CD4-positive, alpha-beta memory T cell (primary cell): ENCODE measurements at regions not wholly inside any gene's neighbourhood (a gene's known extent, or its start where the extent isn't known, plus 50 kb on each side); places are given as distances from the start of the nearest gene placed in this dataset.
"Not testable (repeated sequence)": the region's sequence is repeated elsewhere in the genome, so short reads cannot be mapped to it uniquely, and the experiment has no call there.

ENCODE experiments used
- CTCF ChIA-PET: fragments of 350-600 bp; sonication (Branson Sonifier 250); formaldehyde crosslinking; loops from one replicate; lab custom pipeline; 2021; ENCODE audit warnings: inconsistent platforms; ENCODE audit not compliant: partially characterized antibody; lab: Charles Lee
- POLR2A ChIA-PET: fragments of 350-600 bp; sonication (Branson Sonifier 250); formaldehyde crosslinking; loops from one replicate; lab custom pipeline; 2021; ENCODE audit not compliant: partially characterized antibody; lab: Charles Lee
- DNase-seq, 5 donors: peaks; one replicate each; pipeline versions ENCODE4 v3.0.0 to v3.0.0-alpha.2; 2020 to 2022; ENCODE audit warnings: mixed read lengths in 1 of 5
- H3K27ac ChIP-seq: one replicate; pipeline ENCODE4 v1.7.0; 2013; ENCODE audit warnings: low read depth, low read length
- H3K27me3 ChIP-seq: 2 replicates; pipeline ENCODE4 v1.7.0; 2013; ENCODE audit warnings: mild to moderate bottlenecking, low read length, moderate library complexity; ENCODE audit not compliant: insufficient read depth
- H3K36me3 ChIP-seq: 2 replicates; pipeline ENCODE4 v1.7.0; 2013; ENCODE audit warnings: mild to moderate bottlenecking, low read length, moderate library complexity; ENCODE audit not compliant: insufficient read depth
- H3K4me1 ChIP-seq: 2 replicates; pipeline ENCODE4 v1.7.0; 2013; ENCODE audit warnings: mild to moderate bottlenecking, low read length, moderate library complexity; ENCODE audit not compliant: insufficient read depth
- H3K4me3 ChIP-seq, 2 donors: one replicate each; pipeline ENCODE4 v1.7.0; 2013; ENCODE audit warnings: low read length in 2 of 2, mild to moderate bottlenecking in 1 of 2
- H3K9me3 ChIP-seq, 2 donors: one replicate each; pipeline ENCODE4 v1.7.0; 2013; ENCODE audit warnings: low read length in 2 of 2, control low read depth in 1 of 2; ENCODE audit not compliant: control insufficient read depth in 1 of 2
- H3K27ac Mint-ChIP-seq, 7 donors: one replicate each; pipeline ENCODE4 v1.8.0; 2020 to 2021; ENCODE audit warnings: mixed read lengths in 7 of 7, mild to moderate bottlenecking in 6 of 7, inconsistent platforms in 3 of 7, moderate library complexity in 3 of 7
- H3K27me3 Mint-ChIP-seq, 2 donors: one replicate each; pipeline ENCODE4 v1.8.0; 2020 to 2021; ENCODE audit warnings: mixed read lengths in 2 of 2
- H3K36me3 Mint-ChIP-seq, 2 donors: one replicate each; pipeline ENCODE4 v1.8.0; 2020 to 2021; ENCODE audit warnings: mixed read lengths in 2 of 2, inconsistent platforms in 1 of 2, mild to moderate bottlenecking in 1 of 2
- H3K4me1 Mint-ChIP-seq, 4 donors: one replicate each; pipeline ENCODE4 v1.8.0; 2020 to 2021; ENCODE audit warnings: mixed read lengths in 4 of 4, mild to moderate bottlenecking in 1 of 4
- H3K4me3 Mint-ChIP-seq, 8 donors: one replicate each; pipeline ENCODE4 v1.8.0; 2020 to 2021; ENCODE audit warnings: mixed read lengths in 8 of 8, mild to moderate bottlenecking in 7 of 8, moderate library complexity in 6 of 8, inconsistent platforms in 3 of 8
- H3K9me3 Mint-ChIP-seq, 8 donors: one replicate each; pipeline ENCODE4 v1.8.0; 2020 to 2021; ENCODE audit warnings: mixed read lengths in 8 of 8, mild to moderate bottlenecking in 5 of 8, inconsistent platforms in 3 of 8, moderate library complexity in 1 of 8
- intact Hi-C: fragments of 100-400 bp; cut with micrococcal nuclease; formaldehyde crosslinking; loops from one replicate; pipeline ENCODE4 v1.15.1; 2023

DNA sequence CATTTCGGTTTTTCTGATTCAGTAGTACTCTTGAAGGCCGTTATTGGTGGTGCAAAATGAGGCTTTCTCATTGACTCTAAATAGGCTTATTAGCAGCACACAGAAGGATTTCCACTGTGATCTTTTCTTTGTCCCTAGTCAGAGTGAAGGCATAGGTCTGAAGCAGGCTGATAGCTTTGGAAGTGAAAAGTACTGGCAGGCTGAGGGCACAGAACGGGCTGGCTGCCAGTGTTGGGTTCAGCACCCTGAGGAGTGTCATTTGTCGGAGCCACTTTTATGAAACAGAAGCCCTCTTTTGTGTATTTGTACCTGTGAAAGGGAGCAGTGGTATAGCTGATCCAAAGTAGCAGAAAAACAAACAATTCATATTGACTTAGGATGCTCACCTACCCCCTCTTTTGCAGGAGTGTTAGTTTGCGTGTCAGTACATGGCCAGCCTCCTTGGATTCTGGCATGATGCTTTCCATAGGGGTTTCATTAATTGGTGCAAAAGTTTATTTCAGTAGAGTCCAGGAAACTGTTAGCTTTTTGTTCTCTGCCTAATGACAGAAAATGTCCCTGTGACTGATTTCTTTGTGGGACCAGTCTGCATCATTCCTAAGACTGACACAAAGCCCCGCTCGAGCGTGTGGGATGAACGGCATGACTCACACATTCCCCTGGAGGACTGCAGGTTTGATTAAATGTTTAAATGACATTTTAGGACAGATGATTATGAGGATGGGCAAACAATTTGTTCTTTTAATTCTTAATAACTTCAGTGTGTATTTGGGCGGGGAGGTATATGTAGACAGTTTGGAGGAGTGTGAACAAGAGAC is 239.1 kb upstream of the VKORC1L1 start:
- H3K27me3 Mint-ChIP-seq, H3K4me3 ChIP-seq, H3K27me3 ChIP-seq, H3K27ac Mint-ChIP-seq, H3K4me3 Mint-ChIP-seq, intact Hi-C loops, H3K4me1 ChIP-seq, H3K27ac ChIP-seq, DNase-seq, H3K36me3 ChIP-seq, H3K4me1 Mint-ChIP-seq, CTCF ChIA-PET, H3K36me3 Mint-ChIP-seq, H3K9me3 Mint-ChIP-seq, H3K9me3 ChIP-seq, POLR2A ChIA-PET: not testable (repeated sequence)

DNA sequence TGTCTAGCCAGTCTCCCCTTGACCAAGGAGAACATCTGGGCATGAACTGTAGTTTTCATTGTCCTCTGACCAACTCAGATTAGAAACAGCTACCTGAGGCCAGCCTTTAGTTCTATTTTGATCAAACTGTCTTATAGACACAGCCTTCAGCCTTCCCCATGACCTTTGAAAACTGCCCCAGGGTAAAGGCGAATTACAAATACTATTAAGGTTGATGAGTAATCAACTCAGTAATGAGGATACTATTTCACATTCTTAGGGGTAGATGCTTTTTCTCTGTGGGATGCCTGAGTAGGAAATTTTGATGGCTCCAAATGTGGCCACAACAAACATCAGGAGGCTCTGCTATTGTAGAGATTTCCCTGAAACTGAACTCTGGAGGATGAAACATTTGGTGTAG is 234.0 kb upstream of the VKORC1L1 start:
- H3K4me1 Mint-ChIP-seq, POLR2A ChIA-PET, DNase-seq, H3K4me3 Mint-ChIP-seq, CTCF ChIA-PET, H3K27ac Mint-ChIP-seq, H3K9me3 ChIP-seq, H3K36me3 ChIP-seq, H3K4me3 ChIP-seq, intact Hi-C loops, H3K36me3 Mint-ChIP-seq, H3K27ac ChIP-seq, H3K27me3 Mint-ChIP-seq, H3K27me3 ChIP-seq, H3K9me3 Mint-ChIP-seq, H3K4me1 ChIP-seq: not testable (repeated sequence)

DNA sequence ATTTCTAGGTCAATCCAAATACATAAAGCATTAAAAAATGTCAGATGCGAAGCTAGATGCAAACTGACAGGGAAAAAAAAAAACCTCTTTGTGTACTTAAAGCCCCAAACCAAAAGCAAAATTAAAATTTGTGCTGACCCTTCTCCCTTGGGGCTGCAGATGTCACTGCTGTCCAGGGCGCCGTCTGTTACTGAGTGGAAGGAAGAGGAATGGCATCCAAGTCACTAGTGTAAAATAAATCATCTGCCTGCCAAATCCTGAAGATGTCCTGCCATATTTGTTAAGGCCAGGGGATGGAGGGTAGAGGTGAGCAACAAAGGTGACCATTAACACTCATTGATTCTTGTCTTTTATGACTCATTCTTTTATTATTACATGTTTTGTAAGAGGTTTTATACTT is 233.2 kb upstream of the VKORC1L1 start:
- H3K9me3 Mint-ChIP-seq, H3K36me3 Mint-ChIP-seq, intact Hi-C loops, H3K27ac ChIP-seq, H3K4me1 ChIP-seq, H3K27ac Mint-ChIP-seq, DNase-seq, H3K4me3 ChIP-seq, H3K36me3 ChIP-seq, H3K27me3 ChIP-seq, CTCF ChIA-PET, H3K4me3 Mint-ChIP-seq, H3K9me3 ChIP-seq, H3K4me1 Mint-ChIP-seq, POLR2A ChIA-PET, H3K27me3 Mint-ChIP-seq: not testable (repeated sequence)

DNA sequence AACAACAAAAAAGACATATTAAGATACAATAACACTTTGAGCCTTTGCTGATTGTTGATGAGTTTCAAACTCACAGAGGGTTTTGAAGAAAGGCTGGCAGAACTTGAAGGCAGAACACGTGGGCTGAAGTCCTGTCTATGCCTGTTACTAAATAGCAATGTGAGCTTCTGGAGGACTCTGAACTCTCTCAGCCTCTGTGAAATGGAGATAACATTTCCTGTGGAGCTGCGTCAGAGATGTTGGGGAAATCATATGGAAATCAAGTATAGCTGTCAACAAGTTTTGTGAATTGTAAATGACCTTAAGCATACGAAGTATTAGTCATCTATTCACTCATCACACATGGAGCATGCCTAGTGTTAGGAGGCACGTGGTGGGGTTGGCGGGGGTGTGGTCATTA is 229.4 kb upstream of the VKORC1L1 start:
- H3K27me3 ChIP-seq, H3K4me3 ChIP-seq, H3K4me1 Mint-ChIP-seq, H3K9me3 Mint-ChIP-seq, H3K27me3 Mint-ChIP-seq, CTCF ChIA-PET, H3K36me3 ChIP-seq, H3K27ac ChIP-seq, DNase-seq, intact Hi-C loops, POLR2A ChIA-PET, H3K9me3 ChIP-seq, H3K4me3 Mint-ChIP-seq, H3K4me1 ChIP-seq, H3K36me3 Mint-ChIP-seq, H3K27ac Mint-ChIP-seq: not testable (repeated sequence)

DNA sequence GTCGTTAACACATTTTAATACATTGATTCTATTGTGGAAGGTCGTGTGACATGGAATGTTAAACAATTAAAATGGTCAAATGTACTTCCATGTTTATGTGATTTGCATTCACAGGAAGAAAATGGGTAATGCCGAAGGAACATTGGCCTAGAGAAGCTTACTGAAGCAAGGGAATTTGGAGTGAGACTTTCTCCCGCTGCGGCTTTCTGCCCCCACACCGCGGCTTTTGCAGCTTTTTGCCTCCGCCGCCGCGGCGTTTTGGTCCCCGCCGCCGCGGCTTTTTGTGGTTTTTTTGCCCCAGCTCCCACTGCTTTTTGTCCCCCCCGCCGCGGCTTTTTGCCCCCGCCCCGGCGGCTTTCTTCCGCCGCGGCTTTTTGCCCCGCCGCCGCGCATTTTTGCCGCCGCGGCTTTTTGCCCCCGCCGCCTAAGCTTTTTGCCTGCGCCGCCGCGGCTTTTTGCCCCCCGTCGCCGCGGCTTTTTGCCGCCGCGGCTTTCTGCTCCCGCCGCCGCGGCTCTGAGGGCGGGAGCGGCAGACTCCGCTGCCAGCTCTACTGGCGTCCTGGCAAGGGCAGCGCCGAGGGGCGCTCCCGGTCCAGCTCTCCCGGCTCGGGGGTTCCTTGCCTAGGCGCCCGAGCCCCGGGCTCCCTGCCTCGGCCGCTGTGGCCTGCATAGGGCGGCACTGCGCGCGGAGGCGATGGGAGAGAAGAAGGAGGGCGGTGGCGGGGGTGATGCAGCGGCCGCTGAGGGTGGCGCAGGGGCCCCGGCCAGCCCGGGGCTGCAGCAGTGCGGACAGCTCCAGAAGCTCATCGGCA is 225.5 kb upstream of the VKORC1L1 start:
- POLR2A ChIA-PET, H3K36me3 Mint-ChIP-seq, H3K27ac ChIP-seq: not testable (repeated sequence)

DNA sequence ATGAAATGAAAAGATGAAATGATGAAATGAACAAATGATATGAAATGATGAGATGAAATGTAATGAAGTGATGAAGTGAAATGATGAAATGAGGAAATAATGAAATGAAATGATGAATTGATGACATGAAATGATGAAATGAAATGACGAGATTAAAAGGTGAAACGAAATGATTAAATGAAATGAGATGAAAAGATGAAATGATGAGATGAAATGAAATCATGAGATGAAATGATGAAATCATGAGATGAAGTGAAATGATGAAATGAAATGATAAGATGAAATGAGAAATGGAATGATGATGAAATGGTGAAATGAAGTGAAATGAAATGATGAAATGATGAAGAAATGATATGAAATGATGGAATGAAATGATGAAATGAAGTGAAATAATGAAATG is 221.7 kb upstream of the VKORC1L1 start:
- H3K4me1 ChIP-seq, H3K9me3 ChIP-seq, H3K4me1 Mint-ChIP-seq, H3K9me3 Mint-ChIP-seq, CTCF ChIA-PET, H3K27me3 Mint-ChIP-seq, intact Hi-C loops, H3K27ac ChIP-seq, H3K4me3 Mint-ChIP-seq, H3K27ac Mint-ChIP-seq, H3K36me3 ChIP-seq, H3K36me3 Mint-ChIP-seq, DNase-seq, H3K4me3 ChIP-seq, POLR2A ChIA-PET, H3K27me3 ChIP-seq: not testable (repeated sequence)

More for the DNA sequence above, 225.5 kb upstream of the VKORC1L1 start:
- H3K36me3 ChIP-seq, intact Hi-C loops, H3K4me1 Mint-ChIP-seq, DNase-seq, H3K4me3 Mint-ChIP-seq, CTCF ChIA-PET, H3K27ac Mint-ChIP-seq, H3K9me3 Mint-ChIP-seq, H3K27me3 ChIP-seq, H3K9me3 ChIP-seq, H3K4me1 ChIP-seq, H3K27me3 Mint-ChIP-seq, H3K4me3 ChIP-seq: not testable (repeated sequence)

DNA sequence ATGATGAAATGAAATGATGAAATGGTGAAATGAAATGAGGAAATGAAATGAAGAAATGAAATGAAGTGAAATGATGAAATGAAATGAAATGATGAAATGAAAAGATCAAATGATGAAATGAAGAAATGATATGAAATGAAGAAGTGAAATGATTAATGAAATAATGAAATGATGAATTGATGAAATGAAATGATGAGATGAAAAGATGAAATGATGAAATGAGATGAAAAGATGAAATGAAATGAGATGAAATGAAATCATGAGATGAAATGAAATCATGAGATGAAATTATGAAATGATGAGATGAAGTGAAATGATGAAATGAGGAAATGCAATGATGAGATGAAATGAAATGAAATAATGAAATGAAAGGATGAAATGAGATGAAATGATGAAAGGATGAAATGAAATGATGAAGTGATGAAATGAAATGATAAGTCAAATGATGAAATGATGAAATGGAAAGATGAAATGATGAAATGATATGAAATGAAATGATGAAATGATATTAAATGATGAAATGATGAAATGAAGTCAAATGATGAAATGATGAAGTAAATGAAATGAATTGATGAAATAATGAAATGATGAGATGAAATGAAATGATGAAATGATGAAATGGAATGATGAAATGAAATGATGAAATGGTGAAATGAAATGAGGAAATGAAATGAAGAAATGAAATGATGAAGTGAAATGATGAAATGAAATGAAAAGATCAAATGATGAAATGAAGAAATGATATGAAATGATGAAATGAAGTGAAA is 220.9 kb upstream of the VKORC1L1 start:
- H3K36me3 Mint-ChIP-seq, POLR2A ChIA-PET, H3K4me1 ChIP-seq, H3K36me3 ChIP-seq, H3K4me3 Mint-ChIP-seq, H3K9me3 Mint-ChIP-seq, H3K4me3 ChIP-seq, H3K27me3 ChIP-seq, DNase-seq, H3K27ac ChIP-seq, CTCF ChIA-PET, H3K9me3 ChIP-seq, intact Hi-C loops, H3K4me1 Mint-ChIP-seq, H3K27me3 Mint-ChIP-seq, H3K27ac Mint-ChIP-seq: not testable (repeated sequence)
